Spleen (tissue), 11 donors: ENCODE measurements at regions not wholly inside any gene's neighbourhood (a gene's known extent, or its start where the extent isn't known, plus 50 kb on each side); places are given as distances from the start of the nearest gene placed in this dataset.

ENCODE experiments used
- DNase-seq: peaks from one replicate; pipeline ENCODE4 v3.0.0-alpha.2; 2020
- H3K27ac ChIP-seq, 8 donors: fragments of 200-600 bp; sonication (generic) in 7 of 8; 1 replicate in 4 of 8; 2 replicates in 4 of 8; pipeline versions ENCODE4 v1.5.0 to v1.8.0; 2016 to 2021; ENCODE audit warnings: inconsistent platforms in 4 of 8, mild to moderate bottlenecking in 4 of 8, moderate library complexity in 1 of 8
- H3K27me3 ChIP-seq, 7 donors: fragments of 200-600 bp; sonication (generic) in 6 of 7; replicated peaks in 1 of 7; 1 replicate in 4 of 7; 2 replicates in 3 of 7; pipeline versions ENCODE4 v1.5.0 to v1.8.0; 2016 to 2021; ENCODE audit warnings: inconsistent platforms in 3 of 7, mild to moderate bottlenecking in 1 of 7
- H3K36me3 ChIP-seq, 6 donors: fragments of 200-600 bp; sonication (generic) in 5 of 6; 1 replicate in 4 of 6; 2 replicates in 2 of 6; pipeline versions ENCODE4 v1.5.0 to v1.8.0; 2016 to 2021; ENCODE audit warnings: inconsistent platforms in 2 of 6
- H3K4me1 ChIP-seq, 6 donors: fragments of 200-600 bp; sonication (generic) in 5 of 6; 1 replicate in 3 of 6; 2 replicates in 3 of 6; pipeline versions ENCODE4 v1.5.0 to v1.8.0; 2016 to 2021; ENCODE audit warnings: inconsistent platforms in 3 of 6
- H3K4me3 ChIP-seq, 8 donors: fragments of 200-600 bp; sonication (generic) in 7 of 8; 1 replicate in 4 of 8; 2 replicates in 4 of 8; pipeline versions ENCODE4 v1.5.0 to v1.8.0; 2016 to 2021; ENCODE audit warnings: inconsistent platforms in 4 of 8, mild to moderate bottlenecking in 4 of 8, moderate library complexity in 2 of 8
- H3K9me3 ChIP-seq, 8 donors: fragments of 200-600 bp; sonication (generic) in 7 of 8; 1 replicate in 4 of 8; 2 replicates in 4 of 8; pipeline versions ENCODE4 v1.5.0 to v1.8.0; 2016 to 2021; ENCODE audit warnings: inconsistent platforms in 4 of 8
- POLR2A ChIP-seq, 3 donors: fragments of 450-650 bp; IDR thresholded peaks; one replicate each; pipeline ENCODE4 v1.5.1; 2017; ENCODE audit warnings: antibody characterized with exemption in 3 of 3, mild to moderate bottlenecking in 1 of 3
- POLR2AphosphoS5 ChIP-seq, 3 donors: sonication (generic); formaldehyde crosslinking; IDR thresholded peaks; one replicate each; pipeline ENCODE4 v1.5.1; 2017; ENCODE audit warnings: antibody characterized with exemption in 3 of 3
- WGBS, 5 donors: extraction: QIAGEN DNeasy Blood & Tissue Kit in 3 of 5; methylation state at CpG; one replicate each; pipeline versions ENCODE4 v1.1.5 to v1.1.7; 2013 to 2018; 5-methylcytosine and 5-hydroxymethylcytosine counted together
- intact Hi-C: fragments of 100-400 bp; cut with DNase I; formaldehyde crosslinking; loops from one replicate; pipeline ENCODE4 v1.15.0; 2023; ENCODE audit warnings: low total_unique reads
- TF ChIP-seq, protein P1 (sequence below), 11 experiments: fragments of 200-600 bp in 7 of 11; fragments of 450-650 bp in 4 of 11; sonication (generic) in 4 of 11; IDR thresholded peaks in 8 of 11; conservative IDR thresholded peaks in 3 of 11; 1 replicate in 7 of 11; 2 replicates in 4 of 11; pipeline versions ENCODE4 v1.4.0 to v1.8.0; 2016 to 2021; ENCODE audit warnings: antibody characterized with exemption in 11 of 11, inconsistent platforms in 4 of 11, mild to moderate bottlenecking in 1 of 11
- donor health status: healthy with polysubstance abuse.
- donor health status: DM: no; HTN: no; CAD: no; lungs with moderate emphysema.
- donor health status: DM: no; HTN: no; CAD: no.
- donor health status: Bipolar disorder and iron deficiency.
- donor health status: healthy.
- donor health status: DM: no; HTN: no; CAD: no.
- donor health status: DM: yes; HTN: yes; CAD: no.

- Histone ChIP-seq H3K27me3 (peaks cover 0 to 37% (median 0%) of the 10 kb centered on the region in 7 donors), H3K27ac (no peak overlapping the region), H3K36me3 (no peaks in the 10 kb centered on the region), H3K4me1 (no peaks in the 10 kb centered on the region), H3K4me3 (no peak overlapping the region), H3K9me3 (no peaks in the 10 kb centered on the region)
- TF ChIP-seq POLR2AphosphoS5 (IDR thresholded peaks at IDR 0.05) = no peak
- no peak for TF ChIP-seq POLR2A (IDR thresholded peaks at IDR 0.05)
- TF ChIP-seq, protein P1, sequence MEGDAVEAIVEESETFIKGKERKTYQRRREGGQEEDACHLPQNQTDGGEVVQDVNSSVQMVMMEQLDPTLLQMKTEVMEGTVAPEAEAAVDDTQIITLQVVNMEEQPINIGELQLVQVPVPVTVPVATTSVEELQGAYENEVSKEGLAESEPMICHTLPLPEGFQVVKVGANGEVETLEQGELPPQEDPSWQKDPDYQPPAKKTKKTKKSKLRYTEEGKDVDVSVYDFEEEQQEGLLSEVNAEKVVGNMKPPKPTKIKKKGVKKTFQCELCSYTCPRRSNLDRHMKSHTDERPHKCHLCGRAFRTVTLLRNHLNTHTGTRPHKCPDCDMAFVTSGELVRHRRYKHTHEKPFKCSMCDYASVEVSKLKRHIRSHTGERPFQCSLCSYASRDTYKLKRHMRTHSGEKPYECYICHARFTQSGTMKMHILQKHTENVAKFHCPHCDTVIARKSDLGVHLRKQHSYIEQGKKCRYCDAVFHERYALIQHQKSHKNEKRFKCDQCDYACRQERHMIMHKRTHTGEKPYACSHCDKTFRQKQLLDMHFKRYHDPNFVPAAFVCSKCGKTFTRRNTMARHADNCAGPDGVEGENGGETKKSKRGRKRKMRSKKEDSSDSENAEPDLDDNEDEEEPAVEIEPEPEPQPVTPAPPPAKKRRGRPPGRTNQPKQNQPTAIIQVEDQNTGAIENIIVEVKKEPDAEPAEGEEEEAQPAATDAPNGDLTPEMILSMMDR (IDR thresholded peaks at IDR 0.05 in 8 of 11, conservative IDR thresholded peaks at IDR 0.05 in 3 of 11) = no peak
- 6 to 11% (median 7%) methylated on average over 15 of the region's 15 CpGs for WGBS, 5 donors
- no peak for DNase-seq
- intact Hi-C loops = no loop called here
Observed at GRCh38 chr1:218156595-218156994, 128.5 kb upstream of the RRP15 start.

DNA sequence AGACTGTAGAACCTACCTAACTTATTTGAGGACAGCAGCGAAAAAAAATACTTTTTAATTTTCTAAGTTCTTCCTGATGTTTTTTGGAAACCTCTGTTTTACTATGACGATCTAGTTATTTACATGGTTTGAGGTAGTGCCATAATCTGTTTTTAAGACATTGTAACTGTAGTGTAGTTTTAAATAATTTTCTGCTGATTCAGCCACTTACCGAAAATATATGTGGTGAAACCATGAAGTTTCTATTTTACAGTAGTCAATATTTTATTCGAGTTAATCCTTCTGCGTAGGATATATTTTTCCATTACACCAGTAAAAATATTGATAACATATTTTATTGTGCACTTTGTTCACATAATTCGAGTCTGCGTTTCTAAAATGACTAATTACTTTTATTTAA, 121.7 kb upstream of the RRP15 start:
- Histone ChIP-seq H3K27me3 (peaks cover 4 to 86% (median 56%) of the 10 kb centered on the region in 7 donors), H3K4me3 (no peak overlapping the region), H3K4me1 (peaks cover 0 to 26% (median 23%) of the 10 kb centered on the region in 6 donors), H3K9me3 (no peaks in the 10 kb centered on the region), H3K27ac (no peak overlapping the region), H3K36me3 (no peaks in the 10 kb centered on the region)
- WGBS, 5 donors = 36 to 55% (median 43%) methylated on average over 7 of the region's 7 CpGs
- DNase-seq = no peak
- intact Hi-C loops = no loop called here
- TF ChIP-seq, protein P1 (IDR thresholded peaks at IDR 0.05 in 8 of 11, conservative IDR thresholded peaks at IDR 0.05 in 3 of 11) = no peak
- no peak for TF ChIP-seq POLR2AphosphoS5 (IDR thresholded peaks at IDR 0.05)
- no peak for TF ChIP-seq POLR2A (IDR thresholded peaks at IDR 0.05)

GRCh38 chr1:218164111-218164929, 120.8 kb upstream of the RRP15 start:
- Histone ChIP-seq H3K36me3 (no peaks in the 10 kb centered on the region), H3K4me1 (peaks cover 0 to 26% (median 23%) of the 10 kb centered on the region in 6 donors), H3K27ac (no peak overlapping the region), H3K4me3 (peak overlapping the region; percentile 22 to 69 (median 44)), H3K27me3 (peaks cover 4 to 95% (median 64%) of the 10 kb centered on the region in 7 donors), H3K9me3 (no peaks in the 10 kb centered on the region)
- TF ChIP-seq, protein P1 (IDR thresholded peaks at IDR 0.05 in 8 of 11, conservative IDR thresholded peaks at IDR 0.05 in 3 of 11) = peak in 1 of 11 experiments; percentile 20
- no peak for TF ChIP-seq POLR2A (IDR thresholded peaks at IDR 0.05)
- TF ChIP-seq POLR2AphosphoS5 (IDR thresholded peaks at IDR 0.05) = no peak
- intact Hi-C loops = no loop called here
- DNase-seq = peak; percentile 72
- WGBS, 5 donors = 1 to 3% (median 2%) methylated on average over 33 to 68 of the region's 68 CpGs

- peak overlapping the region; percentile 22 to 69 (median 44) for H3K4me3 ChIP-seq
- TF ChIP-seq, protein P1 (IDR thresholded peaks at IDR 0.05 in 8 of 11, conservative IDR thresholded peaks at IDR 0.05 in 3 of 11) = peak in 1 of 11 experiments; percentile 1
- no peak for TF ChIP-seq POLR2AphosphoS5 (IDR thresholded peaks at IDR 0.05)
- TF ChIP-seq POLR2A (IDR thresholded peaks at IDR 0.05) = no peak
- WGBS, 5 donors = 1 to 7% (median 2%) methylated on average over 54 to 80 of the region's 80 CpGs
- no peaks in the 10 kb centered on the region for H3K9me3 ChIP-seq
- H3K36me3 ChIP-seq = no peaks in the 10 kb centered on the region
- H3K4me1 ChIP-seq = peaks cover 0 to 26% (median 23%) of the 10 kb centered on the region in 6 donors
- DNase-seq = peak; percentile 65
- H3K27ac ChIP-seq = no peak overlapping the region
- H3K27me3 ChIP-seq = peaks cover 4 to 95% (median 69%) of the 10 kb centered on the region in 7 donors
- intact Hi-C loops = no loop called here
Observed at GRCh38 chr1:218164930-218165700, 120.0 kb upstream of the RRP15 start.
